ENCODE measurements at regions not wholly inside any gene's neighbourhood (a gene's known extent, or its start where the extent isn't known, plus 50 kb on each side); places are given as distances from the start of the nearest gene placed in this dataset.

GRCh38 chr2:88834376-88834775 lies 142.9 kb downstream of the RPIA start:
- FAIRE-seq: no peak

- FAIRE-seq: no peak
Observed at GRCh38 chr2:88834866-88835265, 143.4 kb downstream of the RPIA start.

- FAIRE-seq: no peak
Observed at GRCh38 chr2:88835726-88836125, 144.3 kb downstream of the RPIA start.

- no peak for FAIRE-seq
Observed at GRCh38 chr2:88836351-88836750, 144.9 kb downstream of the RPIA start.

GRCh38 chr2:88837511-88838160 lies 146.2 kb downstream of the RPIA start:
- FAIRE-seq: no peak

GRCh38 chr2:88838165-88838635 lies 146.7 kb downstream of the RPIA start:
- FAIRE-seq: no peak

GRCh38 chr2:88841224-88841929 lies 149.9 kb downstream of the RPIA start:
- no peak for FAIRE-seq

GRCh38 chr2:88842656-88843460 lies 151.4 kb downstream of the RPIA start:
- no peak for FAIRE-seq

GRCh38 chr2:88843651-88844050 lies 152.2 kb downstream of the RPIA start:
- no peak for FAIRE-seq

- FAIRE-seq: no peak
Observed at GRCh38 chr2:88844960-88845359, 153.5 kb downstream of the RPIA start.

- FAIRE-seq: no peak
Observed at GRCh38 chr2:88845772-88846661, 154.5 kb downstream of the RPIA start.

GRCh38 chr2:88852753-88853402 lies 161.4 kb downstream of the RPIA start:
- FAIRE-seq: no peak

- no peak for FAIRE-seq
Observed at GRCh38 chr2:88853403-88853790, 161.9 kb downstream of the RPIA start.

- no peak for FAIRE-seq
Observed at GRCh38 chr2:88854528-88854927, 163.1 kb downstream of the RPIA start.

GRCh38 chr2:88855620-88856408 lies 164.3 kb downstream of the RPIA start:
- FAIRE-seq: no peak

GRCh38 chr2:88856409-88857135 lies 165.1 kb downstream of the RPIA start:
- FAIRE-seq: no peak

GRCh38 chr2:88857274-88857741 lies 165.8 kb downstream of the RPIA start:
- FAIRE-seq: no peak

GRCh38 chr2:88857951-88858411 lies 166.5 kb downstream of the RPIA start:
- no peak for FAIRE-seq

GRCh38 chr2:88859461-88859860 lies 168.0 kb downstream of the RPIA start:
- FAIRE-seq: no peak

- no peak for FAIRE-seq
Observed at GRCh38 chr2:88860421-88861075, 169.1 kb downstream of the RPIA start.
